ENCODE measurements at regions not wholly inside any gene's neighbourhood (a gene's known extent, or its start where the extent isn't known, plus 50 kb on each side); places are given as distances from the start of the nearest gene placed in this dataset.
"Not testable (repeated sequence)": the region's sequence is repeated elsewhere in the genome, so short reads cannot be mapped to it uniquely, and the experiment has no call there.

- no peak for DNase-seq (ENCODE audit: low spot score)
Measured at GRCh38 chr3:124043023-124043422, 51.1 kb upstream of the ROPN1 start.

DNA sequence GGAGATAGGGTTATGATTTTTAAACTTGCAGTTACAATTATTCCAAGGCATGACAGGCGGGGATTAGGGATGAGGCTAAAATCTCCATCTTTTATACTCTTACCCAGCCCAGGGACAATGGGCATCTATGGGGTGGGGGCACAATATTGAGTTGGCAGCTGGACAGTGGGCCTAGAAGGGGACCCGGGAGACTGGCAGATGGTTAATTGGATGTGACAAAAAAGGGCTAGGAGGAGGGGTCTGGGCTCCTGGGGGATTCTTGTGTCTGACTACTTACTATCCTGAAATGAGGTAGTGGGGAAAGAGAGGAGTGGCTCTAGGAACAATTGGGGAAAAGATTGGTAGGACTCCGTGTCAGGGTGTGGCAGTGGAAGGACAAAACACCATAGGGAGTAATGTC is 53.0 kb upstream of the ROPN1 start:
- no peak for DNase-seq (ENCODE audit: low spot score)

- DNase-seq (ENCODE audit: low spot score), result no peak
Measured at GRCh38 chr3:124048967-124049798, 57.3 kb upstream of the ROPN1 start.

DNA sequence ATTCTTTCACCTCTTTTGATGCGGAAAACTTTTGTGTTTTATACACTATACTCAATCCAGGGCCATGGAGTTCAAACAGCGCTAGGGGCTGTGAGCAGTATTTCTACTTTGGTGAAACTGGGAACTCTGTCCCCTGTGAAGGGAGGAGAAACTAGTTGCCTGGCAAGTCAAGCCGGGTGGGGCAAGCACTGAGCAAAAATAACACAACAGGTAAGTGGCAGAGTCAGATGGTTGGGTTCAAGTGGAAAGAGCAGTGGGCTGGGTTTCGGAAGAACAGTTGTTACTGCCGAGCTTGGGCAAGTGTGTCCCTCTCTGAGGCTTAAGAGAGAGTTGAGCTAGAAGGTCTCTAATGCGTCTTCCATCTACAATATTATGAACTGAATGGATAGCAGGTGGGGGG is 59.7 kb upstream of the ROPN1 start:
- no peak for DNase-seq (ENCODE audit: low spot score)

DNA sequence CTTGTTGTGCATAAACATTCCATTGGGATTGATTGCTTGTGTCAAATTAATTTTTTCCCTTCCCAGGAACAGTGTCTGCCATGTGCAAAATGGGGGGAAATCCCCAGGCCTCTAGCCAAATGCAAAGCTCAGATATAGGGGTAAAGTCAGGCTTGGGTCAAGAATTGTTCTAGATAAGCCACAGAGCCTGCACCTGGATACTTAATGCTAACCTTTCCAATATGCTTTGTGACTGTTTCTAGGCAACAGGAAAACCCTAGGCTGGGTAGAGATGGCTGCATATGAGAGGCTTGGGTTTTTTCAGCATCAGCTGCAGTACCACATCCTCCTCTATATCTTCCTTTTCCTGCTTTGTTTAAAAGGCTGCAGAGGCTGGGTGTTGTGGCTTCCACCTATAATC is 61.9 kb upstream of the ROPN1 start:
- no peak for DNase-seq (ENCODE audit: low spot score)

DNA sequence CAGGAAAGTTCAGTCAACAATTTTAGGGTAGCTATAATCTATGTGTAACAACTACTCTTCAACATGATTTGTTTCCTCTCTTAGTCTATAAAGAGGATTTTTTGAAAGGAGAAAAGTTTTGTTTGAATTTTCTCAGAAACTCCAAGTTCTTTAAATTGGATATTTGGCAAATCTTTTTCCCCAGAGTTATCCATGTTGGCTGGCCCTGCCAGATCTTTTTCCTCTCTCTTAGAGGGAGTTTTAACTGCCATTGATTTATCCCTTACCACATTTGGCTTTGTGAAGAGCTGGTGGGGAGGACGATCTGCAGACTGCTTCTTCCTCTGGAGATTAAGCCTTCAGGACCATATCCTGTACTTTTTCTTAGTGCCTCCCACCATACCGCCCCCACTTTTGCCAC is 64.9 kb upstream of the ROPN1 start:
- DNase-seq (ENCODE audit: low spot score), result no peak

GRCh38 chr3:124057420-124057819 is 65.5 kb upstream of the ROPN1 start:
- no peak for DNase-seq (ENCODE audit: low spot score)

DNA sequence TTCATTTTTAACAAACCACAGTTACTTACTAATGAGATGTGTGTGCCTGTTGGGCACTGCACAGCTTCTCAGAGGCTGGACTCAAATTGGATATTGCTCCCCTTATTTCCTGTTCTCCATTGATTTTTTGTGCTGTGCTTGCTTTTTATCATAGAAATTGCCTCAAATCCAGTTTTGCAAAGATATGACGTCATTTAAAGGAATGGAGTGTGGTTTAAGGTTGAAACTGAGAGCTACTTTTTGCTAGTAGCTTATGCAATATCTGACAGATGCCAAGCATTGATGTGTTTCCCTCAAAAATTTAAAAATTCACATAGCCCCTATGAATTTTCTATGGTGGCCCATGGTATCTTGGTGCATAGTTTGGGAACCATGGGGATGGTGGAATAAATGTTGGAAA is 67.7 kb upstream of the ROPN1 start:
- DNase-seq (ENCODE audit: low spot score), result no peak

- peak; percentile 16 for DNase-seq (ENCODE audit: low spot score)
Measured at GRCh38 chr3:124063197-124063909, 71.4 kb upstream of the ROPN1 start.

GRCh38 chr3:124064050-124064449 is 72.1 kb upstream of the ROPN1 start:
- no peak for DNase-seq (ENCODE audit: low spot score)

GRCh38 chr3:124066543-124066942 is 74.6 kb upstream of the ROPN1 start:
- DNase-seq (ENCODE audit: low spot score), result not testable (repeated sequence)

DNA sequence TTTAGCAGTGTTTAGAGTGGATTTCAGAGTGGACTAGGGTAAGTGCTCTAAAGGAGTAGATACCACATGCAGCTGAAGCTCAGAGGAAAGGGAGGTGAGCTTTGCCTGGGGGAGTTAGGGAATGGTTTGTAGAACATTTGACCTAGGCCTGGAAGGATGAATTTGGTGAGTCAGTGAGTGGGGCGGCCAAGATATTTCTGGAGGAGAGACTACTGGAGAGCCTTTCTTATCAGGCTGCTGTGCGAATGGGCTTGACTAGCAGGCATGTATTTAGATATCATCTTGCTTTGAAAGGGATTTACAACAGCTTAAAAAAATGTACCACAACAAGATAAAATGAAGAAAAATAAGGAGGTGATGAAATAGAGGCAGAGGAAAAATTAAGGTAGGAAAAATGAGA is 77.8 kb upstream of the ROPN1 start:
- DNase-seq (ENCODE audit: low spot score), result peak; percentile 91

DNA sequence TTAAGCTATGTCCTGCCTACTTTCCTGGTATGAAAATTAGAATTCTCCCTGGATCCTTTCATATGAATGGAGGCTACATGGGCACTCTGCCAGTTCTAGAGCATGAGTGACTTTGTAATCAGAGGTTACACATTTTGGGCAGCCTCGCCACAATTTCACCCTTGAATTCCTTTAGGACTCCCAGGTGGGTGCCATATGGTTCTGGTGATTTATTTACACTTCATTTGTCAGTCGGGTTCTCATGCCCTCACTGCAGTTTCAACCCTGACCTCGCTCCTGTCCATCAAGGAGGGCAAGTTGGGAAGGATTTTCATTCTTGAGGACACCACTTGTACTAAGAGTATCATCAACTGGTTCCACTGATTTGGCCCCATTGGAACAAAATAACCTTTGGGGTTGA is 83.2 kb upstream of the ROPN1 start:
- not testable (repeated sequence) for DNase-seq (ENCODE audit: low spot score)

GRCh38 chr3:124075753-124076152 is 83.8 kb upstream of the ROPN1 start:
- DNase-seq (ENCODE audit: low spot score), result no peak

GRCh38 chr3:124076235-124076634 is 84.3 kb upstream of the ROPN1 start:
- DNase-seq (ENCODE audit: low spot score), result no peak

DNA sequence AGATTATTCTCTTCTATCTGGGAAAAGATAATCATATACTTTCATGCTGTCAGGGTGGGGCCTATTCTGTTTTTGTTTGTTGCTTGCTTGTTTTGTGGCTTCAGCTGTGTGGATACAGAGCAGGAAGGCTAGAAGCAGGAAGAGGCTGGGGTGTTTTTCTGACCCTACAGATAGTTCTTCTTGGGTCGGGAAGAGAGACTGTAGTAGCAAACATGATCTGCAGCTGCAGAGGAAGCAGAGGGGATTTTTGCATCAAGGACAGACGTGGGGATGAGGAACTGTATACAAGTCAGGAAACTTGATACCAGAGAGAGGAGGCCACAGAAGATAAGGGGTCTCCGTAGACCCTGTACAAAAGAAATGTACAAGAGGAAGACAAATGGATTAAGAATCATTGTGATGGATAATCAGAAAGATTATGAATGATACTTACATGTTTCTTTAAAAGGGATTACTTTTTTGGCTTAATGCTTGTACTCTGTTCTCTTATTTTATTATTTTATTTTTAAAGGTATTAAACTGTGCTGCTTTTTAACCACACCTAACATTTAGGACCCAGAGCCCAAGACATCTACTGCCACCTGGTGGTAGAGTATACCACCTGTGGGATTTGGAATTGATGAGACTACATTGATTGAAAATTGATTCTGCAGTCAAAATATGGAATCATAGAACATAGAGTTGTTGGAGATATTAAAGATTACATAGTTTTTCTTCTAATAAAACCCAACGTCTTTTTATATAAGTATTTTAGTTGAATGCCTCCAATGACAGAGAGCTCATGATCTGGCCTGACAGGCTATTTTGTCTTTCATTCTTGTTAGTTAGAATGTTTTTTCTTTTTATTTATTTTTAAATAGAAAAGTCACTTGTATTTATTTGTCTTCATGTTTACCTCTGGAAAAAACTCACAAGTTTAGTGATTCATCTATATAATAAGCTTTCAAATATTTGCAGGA is 87.3 kb upstream of the ROPN1 start:
- DNase-seq (ENCODE audit: low spot score), result peak; percentile 21

DNA sequence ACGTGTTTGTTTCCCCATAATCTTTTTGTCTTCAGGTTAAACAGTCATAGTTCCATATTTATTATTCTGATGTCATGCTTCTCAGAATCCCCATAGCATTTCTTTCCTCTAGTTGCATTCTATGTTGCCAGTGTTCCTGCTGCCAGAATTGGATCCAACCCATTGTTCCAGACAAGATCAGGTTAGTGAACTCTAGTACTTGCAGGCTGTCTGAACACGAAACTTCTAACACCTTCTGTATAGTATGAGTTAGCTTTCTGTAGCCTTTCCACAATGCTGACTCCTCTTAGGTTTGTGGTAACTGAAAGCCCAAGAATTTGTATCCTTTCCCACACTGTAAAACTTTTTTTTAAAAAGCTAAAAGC is 88.0 kb upstream of the ROPN1 start:
- DNase-seq (ENCODE audit: low spot score), result no peak

DNA sequence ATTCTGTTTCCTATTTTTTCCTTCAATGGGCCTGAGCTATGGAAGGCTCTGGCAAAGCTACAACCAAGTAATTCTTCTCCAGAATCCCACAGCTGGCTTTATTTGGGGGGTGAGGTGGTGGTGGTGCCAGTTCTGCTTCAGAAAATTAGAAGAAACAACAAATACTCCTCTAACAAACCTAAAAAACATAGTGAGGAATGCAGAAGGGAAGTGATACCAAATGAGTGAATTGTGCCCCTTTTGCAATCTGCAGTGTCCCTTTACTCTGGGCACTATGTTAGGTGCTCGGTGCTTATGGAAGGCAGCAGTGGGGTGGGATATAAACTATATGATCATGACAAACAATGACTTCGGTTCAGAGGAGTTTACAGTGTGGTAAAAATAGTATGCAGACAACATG is 90.4 kb upstream of the ROPN1 start:
- no peak for DNase-seq (ENCODE audit: low spot score)

DNA sequence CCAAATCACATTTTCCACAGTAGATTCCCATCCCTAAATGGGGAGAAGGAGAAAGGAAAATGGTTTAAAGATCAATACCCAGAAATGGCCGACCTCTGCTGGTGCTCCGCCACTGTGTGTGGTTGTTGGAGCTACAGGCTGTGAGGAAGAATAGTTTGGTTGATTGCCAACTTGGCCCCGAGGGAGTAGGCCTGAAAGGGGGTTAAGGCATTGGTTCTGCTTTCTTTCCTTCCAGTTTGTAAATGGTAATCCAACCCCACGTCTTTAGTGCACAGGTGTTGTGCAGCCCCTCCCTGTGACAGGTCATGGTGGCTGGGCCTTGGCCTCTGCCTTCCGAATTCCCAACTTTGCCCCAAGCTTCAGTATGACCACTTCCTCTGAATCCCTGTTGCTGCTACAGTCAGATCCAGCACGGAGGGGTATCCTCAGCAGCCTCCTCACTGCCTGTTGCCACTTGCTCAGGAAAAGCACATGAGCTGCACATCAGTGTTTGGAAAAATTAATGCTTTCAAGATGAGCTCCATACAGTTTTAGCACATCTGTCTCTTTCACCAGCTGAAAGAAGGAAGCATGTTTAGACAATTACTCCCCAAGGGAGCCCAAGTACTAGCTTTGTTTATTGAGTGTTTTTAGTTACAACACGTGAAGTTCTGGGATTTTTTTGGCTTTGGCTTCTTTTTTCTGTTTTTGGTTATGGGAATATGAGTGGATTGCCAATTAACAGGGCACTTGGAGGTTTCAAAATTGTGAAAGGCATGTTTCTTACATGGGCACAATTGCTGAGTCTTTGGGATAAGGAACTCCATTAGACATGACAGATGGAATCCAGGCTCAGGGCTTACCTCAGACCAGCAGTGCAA is 92.3 kb upstream of the ROPN1 start:
- DNase-seq (ENCODE audit: low spot score), result no peak

GRCh38 chr3:124088801-124089200 is 96.9 kb upstream of the ROPN1 start:
- no peak for DNase-seq (ENCODE audit: low spot score)

DNA sequence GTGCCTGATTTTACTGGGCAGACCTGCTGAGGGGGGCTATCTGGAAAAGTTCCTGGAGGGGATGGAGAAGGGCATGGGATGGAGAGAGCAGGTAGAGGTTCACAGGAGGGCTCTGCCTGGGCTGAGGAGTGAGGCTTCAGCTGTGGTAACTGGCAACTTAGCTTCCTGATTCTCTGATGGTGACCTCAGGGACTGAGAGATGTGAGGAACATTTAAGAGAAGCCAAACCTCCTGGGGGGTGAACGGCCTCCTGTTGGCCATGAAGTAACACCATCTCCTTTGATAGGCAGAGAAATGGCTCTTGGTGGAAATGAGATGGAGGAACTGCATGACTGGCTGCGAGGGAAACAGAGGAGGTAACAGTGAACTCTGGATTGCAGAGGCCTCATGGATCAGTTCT is 97.3 kb upstream of the ROPN1 start:
- no peak for DNase-seq (ENCODE audit: low spot score)

Measured in umbilical cord (tissue), 1 donor.